Upper lobe of left lung (tissue), 4 donors: ENCODE measurements at regions not wholly inside any gene's neighbourhood (a gene's known extent, or its start where the extent isn't known, plus 50 kb on each side); places are given as distances from the start of the nearest gene placed in this dataset.

ENCODE experiments used
- POLR2A ChIP-seq, 4 donors: fragments of 450-650 bp; IDR thresholded peaks; one replicate each; pipeline ENCODE4 v1.5.1; 2016 to 2017; ENCODE audit warnings: antibody characterized with exemption in 4 of 4, mild to moderate bottlenecking in 2 of 4
- TF ChIP-seq, protein P1 (sequence below), 6 experiments: fragments of 450-650 bp in 4 of 6; fragments of 200-600 bp in 2 of 6; sonication (generic) in 2 of 6; IDR thresholded peaks; one replicate each; pipeline ENCODE4 v1.5.1; 2016 to 2019; ENCODE audit warnings: antibody characterized with exemption in 6 of 6

DNA sequence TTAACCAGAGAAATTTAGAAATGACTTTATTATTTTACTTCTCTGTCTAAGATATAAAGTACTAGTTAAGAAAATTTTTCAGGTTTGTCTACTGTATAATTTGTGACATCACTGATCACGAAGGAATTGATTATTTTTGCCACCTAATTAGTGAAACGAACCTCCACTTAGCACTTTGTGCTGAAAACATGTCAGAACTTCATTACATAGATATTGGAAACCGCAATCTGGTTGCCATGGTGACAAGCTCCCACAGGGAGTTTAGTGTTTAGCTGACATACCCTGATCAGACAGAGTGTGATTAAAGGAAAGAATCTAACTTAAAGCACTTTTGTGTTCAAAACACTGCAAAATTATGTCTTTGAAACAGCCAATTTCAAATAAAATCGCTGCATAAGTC, 668.4 kb upstream of the CCNG1 start:
- TF ChIP-seq, protein P1, sequence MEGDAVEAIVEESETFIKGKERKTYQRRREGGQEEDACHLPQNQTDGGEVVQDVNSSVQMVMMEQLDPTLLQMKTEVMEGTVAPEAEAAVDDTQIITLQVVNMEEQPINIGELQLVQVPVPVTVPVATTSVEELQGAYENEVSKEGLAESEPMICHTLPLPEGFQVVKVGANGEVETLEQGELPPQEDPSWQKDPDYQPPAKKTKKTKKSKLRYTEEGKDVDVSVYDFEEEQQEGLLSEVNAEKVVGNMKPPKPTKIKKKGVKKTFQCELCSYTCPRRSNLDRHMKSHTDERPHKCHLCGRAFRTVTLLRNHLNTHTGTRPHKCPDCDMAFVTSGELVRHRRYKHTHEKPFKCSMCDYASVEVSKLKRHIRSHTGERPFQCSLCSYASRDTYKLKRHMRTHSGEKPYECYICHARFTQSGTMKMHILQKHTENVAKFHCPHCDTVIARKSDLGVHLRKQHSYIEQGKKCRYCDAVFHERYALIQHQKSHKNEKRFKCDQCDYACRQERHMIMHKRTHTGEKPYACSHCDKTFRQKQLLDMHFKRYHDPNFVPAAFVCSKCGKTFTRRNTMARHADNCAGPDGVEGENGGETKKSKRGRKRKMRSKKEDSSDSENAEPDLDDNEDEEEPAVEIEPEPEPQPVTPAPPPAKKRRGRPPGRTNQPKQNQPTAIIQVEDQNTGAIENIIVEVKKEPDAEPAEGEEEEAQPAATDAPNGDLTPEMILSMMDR (IDR thresholded peaks at IDR 0.05), result no peak
- no peak for TF ChIP-seq POLR2A (IDR thresholded peaks at IDR 0.05)
